Kidney epithelial cell (primary cell): ENCODE measurements at regions not wholly inside any gene's neighbourhood (a gene's known extent, or its start where the extent isn't known, plus 50 kb on each side); places are given as distances from the start of the nearest gene placed in this dataset.

Source experiments
- DNase-seq: peaks from one replicate; pipeline ENCODE4 v3.0.0-alpha.2; 2010; ENCODE audit warnings: low read depth
- H3K27me3 ChIP-seq: 2 replicates; pipeline ENCODE4 v1.6.0; 2011; ENCODE audit warnings: low read length; ENCODE audit not compliant: control insufficient read depth, insufficient read depth
- H3K36me3 ChIP-seq: 2 replicates; pipeline ENCODE4 v1.5.1; 2011; ENCODE audit warnings: low read length; ENCODE audit not compliant: control insufficient read depth, insufficient read depth
- H3K4me3 ChIP-seq: 2 replicates; pipeline ENCODE4 v1.5.1; 2011; ENCODE audit warnings: low read depth, mild to moderate bottlenecking, control low read depth, low read length
- CTCF ChIP-seq: IDR thresholded peaks from 2 replicates; pipeline ENCODE4 v1.5.1; 2011; ENCODE audit warnings: mild to moderate bottlenecking, moderate library complexity, low read length, control low read depth, inconsistent platforms; ENCODE audit not compliant: insufficient read depth, poor library complexity, severe bottlenecking

- DNase-seq, result no peak
- Histone ChIP-seq H3K27me3 (no peaks in the 10 kb centered on the region), H3K4me3 (no peak overlapping the region), H3K36me3 (no peaks in the 10 kb centered on the region)
- no peak for TF ChIP-seq CTCF
Measured at GRCh38 chr1:112788561-112788960, 73.4 kb upstream of the PPM1J start.

GRCh38 chr1:112788054-112788453, 72.9 kb upstream of the PPM1J start:
- TF ChIP-seq CTCF, result no peak
- DNase-seq, result no peak
- Histone ChIP-seq H3K27me3 (no peaks in the 10 kb centered on the region), H3K36me3 (no peaks in the 10 kb centered on the region), H3K4me3 (no peak overlapping the region)

- H3K4me3 ChIP-seq, result no peak overlapping the region
- DNase-seq, result no peak
- H3K27me3 ChIP-seq, result no peaks in the 10 kb centered on the region
- H3K36me3 ChIP-seq, result no peaks in the 10 kb centered on the region
- TF ChIP-seq CTCF, result no peak
Measured at GRCh38 chr1:112783059-112783458, 67.9 kb upstream of the PPM1J start.

GRCh38 chr1:112779665-112780526, 64.8 kb upstream of the PPM1J start:
- Histone ChIP-seq H3K4me3 (no peak overlapping the region), H3K36me3 (no peaks in the 10 kb centered on the region), H3K27me3 (no peaks in the 10 kb centered on the region)
- no peak for TF ChIP-seq CTCF
- no peak for DNase-seq

GRCh38 chr1:112778137-112778536, 63.0 kb upstream of the PPM1J start:
- TF ChIP-seq CTCF, result no peak
- H3K27me3 ChIP-seq, result no peaks in the 10 kb centered on the region
- DNase-seq, result no peak
- no peak overlapping the region for H3K4me3 ChIP-seq
- no peaks in the 10 kb centered on the region for H3K36me3 ChIP-seq

GRCh38 chr1:112776688-112777087, 61.6 kb upstream of the PPM1J start:
- no peak for DNase-seq
- TF ChIP-seq CTCF, result no peak
- Histone ChIP-seq H3K4me3 (no peak overlapping the region), H3K36me3 (no peaks in the 10 kb centered on the region), H3K27me3 (no peaks in the 10 kb centered on the region)
